HG03280 (cell line): ENCODE measurements at regions not wholly inside any gene's neighbourhood (a gene's known extent, or its start where the extent isn't known, plus 50 kb on each side); places are given as distances from the start of the nearest gene placed in this dataset.
"Not testable (repeated sequence)": the region's sequence is repeated elsewhere in the genome, so short reads cannot be mapped to it uniquely, and the experiment has no call there.

ENCODE experiments used
- ATAC-seq: cut with Tn5 transposase; IDR thresholded peaks from one replicate; pipeline ENCODE4 v1.9.1; 2021; ENCODE audit warnings: mild to moderate bottlenecking, moderate library complexity; ENCODE audit not compliant: unreplicated experiment

DNA sequence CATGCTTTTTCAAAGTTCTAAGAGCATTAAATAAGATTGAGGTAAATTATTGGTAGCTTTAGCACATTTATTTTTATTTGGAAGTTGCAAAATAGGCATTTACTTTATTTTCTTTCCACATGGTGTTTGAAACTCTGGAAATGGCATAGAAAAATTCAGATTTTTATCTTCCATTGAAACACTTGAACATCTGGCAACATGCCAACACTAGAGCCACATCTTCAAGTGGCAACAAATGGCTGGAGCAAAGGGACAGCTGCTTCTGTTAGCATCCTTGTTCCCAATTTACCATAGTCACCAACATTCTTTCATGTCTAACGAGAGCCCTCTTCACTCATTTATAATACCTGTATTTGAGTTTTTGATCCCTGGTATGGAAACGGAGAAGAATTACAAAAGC, 539.9 kb downstream of the ZNF608 start:
- ATAC-seq = no peak

GRCh38 chr5:124203303-124203702, 543.1 kb downstream of the ZNF608 start:
- ATAC-seq = no peak

- ATAC-seq = no peak
Measured at GRCh38 chr5:124200381-124200780, 546.1 kb downstream of the ZNF608 start.

GRCh38 chr5:124199893-124200292, 546.5 kb downstream of the ZNF608 start:
- no peak for ATAC-seq

DNA sequence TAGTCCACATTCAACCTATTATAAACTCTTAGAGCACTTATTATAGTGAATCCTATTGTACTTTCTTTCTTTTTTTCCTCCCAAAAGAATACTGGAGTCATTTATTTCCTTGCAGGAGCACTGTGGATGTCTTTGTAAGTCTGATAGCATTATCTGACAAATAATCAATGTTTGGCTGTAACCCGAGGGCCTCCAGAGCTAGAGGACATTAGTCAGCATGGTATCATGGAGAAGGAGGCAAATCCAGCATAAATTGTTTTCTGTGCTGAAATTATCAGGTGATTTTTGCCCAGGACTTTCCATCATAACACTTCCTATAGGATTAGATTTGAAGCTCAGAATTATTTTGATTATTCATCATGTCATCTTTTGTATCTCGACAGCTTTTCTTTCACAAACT, 551.0 kb downstream of the ZNF608 start:
- no peak for ATAC-seq

- no peak for ATAC-seq
Measured at GRCh38 chr5:124194282-124194681, 552.2 kb downstream of the ZNF608 start.

- no peak for ATAC-seq
Measured at GRCh38 chr5:124193371-124193789, 553.1 kb downstream of the ZNF608 start.

DNA sequence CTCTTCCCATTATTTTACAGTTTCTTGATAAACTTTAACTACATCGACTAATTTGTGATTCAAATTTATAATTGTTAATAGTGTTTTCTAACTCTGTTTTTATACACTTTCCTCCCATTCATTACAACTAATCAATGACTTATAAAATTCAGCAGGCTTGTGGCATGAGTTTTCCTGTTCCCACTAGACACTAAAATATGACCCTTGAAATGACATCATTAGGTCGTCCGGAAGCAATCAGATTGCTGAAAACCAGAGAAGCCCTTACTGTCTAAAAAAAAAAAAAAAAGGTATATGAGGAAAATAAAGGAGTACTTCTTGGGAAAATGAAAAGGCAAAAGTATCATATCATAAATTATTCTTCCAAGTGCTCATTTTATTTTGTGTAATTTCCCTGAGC, 553.7 kb downstream of the ZNF608 start:
- ATAC-seq = no peak

DNA sequence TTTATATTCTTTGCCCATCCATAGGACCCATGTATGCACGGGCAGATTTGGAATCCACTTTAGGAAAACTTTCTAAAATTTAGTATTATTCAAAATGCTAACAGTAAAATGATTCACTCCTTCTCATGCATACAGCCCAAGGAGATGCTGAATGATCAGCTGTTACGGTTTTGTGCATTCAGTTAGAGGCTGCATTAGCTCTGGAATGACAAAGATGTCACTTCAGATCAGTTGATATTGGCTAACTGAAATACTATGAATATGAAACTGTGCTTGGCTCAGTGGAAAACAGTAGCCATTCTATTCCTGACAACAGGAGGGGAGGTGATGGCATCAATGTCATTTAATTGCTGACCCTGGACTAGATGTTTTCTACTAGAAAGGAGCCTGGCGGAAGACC, 560.7 kb downstream of the ZNF608 start:
- ATAC-seq = no peak

- no peak for ATAC-seq
Measured at GRCh38 chr5:124182133-124182532, 564.3 kb downstream of the ZNF608 start.

GRCh38 chr5:124180875-124181461, 565.5 kb downstream of the ZNF608 start:
- ATAC-seq = no peak

DNA sequence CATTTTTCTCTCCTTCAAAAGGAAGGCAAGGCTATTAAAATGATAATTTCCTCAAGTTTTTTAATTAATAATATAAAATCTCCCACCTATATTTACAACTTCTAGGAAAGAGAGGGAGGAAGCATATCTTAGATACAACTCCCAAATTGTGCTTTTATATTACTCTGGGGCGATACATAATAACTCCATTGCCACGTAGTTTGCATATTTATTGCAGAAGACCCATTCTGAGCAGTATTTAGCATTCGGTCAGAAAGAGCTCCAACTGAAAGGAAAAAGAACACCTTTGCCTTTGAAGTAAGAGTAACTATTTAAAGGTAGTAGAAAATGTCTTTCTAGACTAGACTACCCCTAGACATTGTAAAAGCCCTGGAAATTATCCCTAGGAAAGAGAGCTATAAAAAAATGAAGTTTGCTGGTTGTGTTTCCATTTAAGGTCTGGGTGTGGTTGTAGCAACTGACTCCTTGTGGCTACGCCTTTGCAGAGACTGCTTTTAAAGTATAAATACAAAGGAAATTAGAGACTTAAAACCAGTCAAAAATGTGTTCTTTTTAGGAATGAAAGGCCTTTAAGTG, 566.1 kb downstream of the ZNF608 start:
- ATAC-seq = no peak

GRCh38 chr5:124179819-124180218, 566.6 kb downstream of the ZNF608 start:
- no peak for ATAC-seq

GRCh38 chr5:124178050-124178449, 568.4 kb downstream of the ZNF608 start:
- ATAC-seq = no peak

GRCh38 chr5:124176692-124177091, 569.7 kb downstream of the ZNF608 start:
- ATAC-seq = no peak

GRCh38 chr5:124173386-124173785, 573.1 kb downstream of the ZNF608 start:
- no peak for ATAC-seq

DNA sequence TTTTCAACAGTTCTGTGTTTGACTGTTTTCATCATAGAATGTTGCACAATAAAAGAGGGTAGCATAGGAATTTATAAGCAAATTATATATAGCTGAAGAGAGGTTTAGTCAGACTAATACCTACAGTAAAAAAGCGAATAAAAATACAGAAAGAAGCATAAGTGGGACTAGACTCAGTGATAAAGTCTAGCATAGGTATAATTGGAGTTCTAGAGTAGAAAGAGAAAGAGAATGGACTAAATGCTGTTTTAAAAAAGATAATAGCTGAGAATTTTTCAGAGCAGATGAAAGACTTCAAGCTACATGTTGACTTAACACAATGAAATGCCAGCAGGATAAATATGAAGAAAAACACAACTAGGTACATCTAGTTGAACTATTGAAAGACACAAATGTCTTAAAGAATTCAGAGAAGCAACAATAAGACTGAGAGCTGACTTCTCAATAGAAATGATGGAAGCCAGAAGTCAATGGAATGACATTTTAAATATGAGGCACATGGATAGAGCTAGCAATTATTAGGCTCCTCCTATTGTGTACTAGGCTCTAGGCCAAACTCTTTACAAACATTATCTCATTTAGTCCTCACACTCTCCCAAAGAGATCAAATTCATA, 573.9 kb downstream of the ZNF608 start:
- no peak for ATAC-seq

- ATAC-seq = not testable (repeated sequence)
Measured at GRCh38 chr5:124168093-124168492, 578.3 kb downstream of the ZNF608 start.

DNA sequence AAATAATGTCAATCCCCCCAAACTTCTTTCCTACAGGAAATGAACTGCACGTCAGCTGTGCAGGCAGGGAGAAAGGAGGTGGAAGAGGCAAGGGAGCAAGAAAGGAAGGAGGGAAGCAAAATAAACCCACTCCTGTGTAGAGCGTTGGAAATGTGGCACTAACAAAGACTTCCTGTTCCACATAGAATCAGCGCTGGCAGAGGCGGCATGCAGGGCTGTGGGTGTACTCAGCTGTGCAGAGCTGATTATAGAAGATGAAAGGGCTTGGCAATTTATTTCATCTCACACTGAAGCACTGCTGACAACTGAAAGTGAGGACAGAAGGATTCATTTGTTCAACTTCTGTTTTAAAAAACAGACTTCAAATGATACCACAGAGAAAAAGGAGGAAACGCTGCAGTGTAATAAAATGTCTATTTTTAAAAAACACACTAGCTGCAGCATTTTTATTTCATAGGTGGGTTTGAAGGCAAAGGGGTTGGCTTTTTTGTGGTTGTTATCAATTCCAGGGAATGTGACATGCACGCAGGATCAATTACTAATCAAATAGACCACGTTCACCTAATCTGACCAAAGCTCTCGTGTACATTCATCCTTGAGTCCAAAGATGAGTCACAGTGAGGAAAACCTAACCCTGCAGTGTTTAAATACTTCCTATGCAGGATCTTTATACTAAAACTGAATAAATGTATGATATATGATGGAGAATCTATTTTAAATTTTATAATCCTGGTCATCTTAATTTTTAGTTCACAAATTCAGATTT, 583.5 kb downstream of the ZNF608 start:
- ATAC-seq = no peak

DNA sequence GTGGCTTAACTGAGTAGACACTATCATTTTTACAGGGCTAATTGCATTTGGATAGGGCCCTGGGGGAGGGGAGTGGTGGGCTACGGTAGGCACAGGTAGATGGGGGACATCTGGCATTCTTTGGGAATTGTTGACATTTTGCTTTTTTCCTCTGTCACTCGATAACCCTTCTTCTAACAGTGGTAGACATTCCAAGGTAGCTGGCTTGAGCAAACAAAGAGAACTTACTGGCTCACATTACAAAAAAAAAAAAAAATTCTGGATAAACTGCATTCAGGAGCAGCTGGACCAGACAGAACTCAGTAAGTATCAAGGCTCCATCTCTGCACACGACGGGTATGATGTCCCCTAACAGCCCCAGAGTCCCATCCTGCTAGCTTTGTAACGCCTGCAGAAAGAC, 585.2 kb downstream of the ZNF608 start:
- ATAC-seq = no peak

DNA sequence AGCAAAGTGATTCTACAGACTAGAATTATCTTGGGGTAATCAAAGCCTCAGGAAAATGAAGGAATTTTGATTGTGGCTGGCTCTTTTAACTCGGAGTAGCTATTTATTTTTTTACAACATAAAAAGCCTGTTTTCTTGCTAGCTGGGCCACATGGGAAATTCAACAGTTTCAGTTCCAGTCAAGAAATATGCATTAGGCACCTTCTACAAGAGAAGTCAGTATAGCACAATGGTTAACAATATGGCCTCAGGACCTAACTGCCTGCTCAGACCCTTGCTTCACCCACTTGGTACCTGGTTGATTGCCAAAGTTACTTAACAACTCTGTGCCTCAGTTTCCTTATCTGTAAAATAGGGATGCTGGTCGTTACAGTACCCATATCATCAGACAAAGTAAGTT, 586.2 kb downstream of the ZNF608 start:
- ATAC-seq = no peak

DNA sequence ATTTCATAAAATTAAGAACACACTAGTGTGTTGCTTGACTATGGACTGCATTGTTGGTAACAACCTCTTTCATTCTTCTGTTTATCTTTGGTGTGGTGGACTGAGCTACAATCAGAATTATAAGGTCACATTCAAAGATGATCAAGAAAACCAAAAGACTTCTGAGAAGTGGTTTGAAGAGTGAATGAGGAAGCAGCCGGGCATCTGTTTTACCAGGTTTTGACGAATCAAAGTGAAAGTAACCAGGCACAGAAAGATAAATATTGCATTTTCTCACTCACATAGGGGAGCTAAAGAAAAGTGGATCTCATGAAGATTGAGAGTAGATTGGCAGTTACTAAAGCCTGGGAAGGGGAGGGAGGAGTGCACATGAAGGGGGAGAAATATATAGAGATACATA, 589.1 kb downstream of the ZNF608 start:
- ATAC-seq = peak; percentile 69
